NCI-H1092 treated with DMSO at 0.1 percent for 48 hours (cell line): ENCODE measurements at regions not wholly inside any gene's neighbourhood (a gene's known extent, or its start where the extent isn't known, plus 50 kb on each side); places are given as distances from the start of the nearest gene placed in this dataset.
"Not testable (repeated sequence)": the region's sequence is repeated elsewhere in the genome, so short reads cannot be mapped to it uniquely, and the experiment has no call there.

Source experiments
- DNase-seq: peaks from one replicate; lab custom pipeline; 2025; lab: John Stamatoyannopoulos, UW

DNA sequence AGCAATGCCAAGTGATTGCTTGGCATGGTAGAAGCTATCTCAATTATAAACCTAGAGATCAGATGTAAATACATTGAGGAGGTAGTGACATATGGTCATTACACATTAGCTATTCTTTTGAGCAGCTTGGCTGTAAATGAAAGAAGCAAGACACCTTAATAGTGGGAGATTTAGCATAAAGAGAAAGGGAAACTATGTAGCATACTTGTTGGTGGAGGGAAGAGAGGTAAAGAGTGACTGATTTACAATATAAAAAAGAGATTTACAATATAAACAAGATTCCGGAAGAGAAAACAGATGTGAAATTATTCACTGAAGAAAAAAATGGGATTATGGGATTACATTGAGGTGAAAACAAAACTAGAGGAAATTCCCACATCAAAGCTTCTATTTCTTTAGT, 2009.6 kb downstream of the OLFM4 start:
- no peak for DNase-seq

DNA sequence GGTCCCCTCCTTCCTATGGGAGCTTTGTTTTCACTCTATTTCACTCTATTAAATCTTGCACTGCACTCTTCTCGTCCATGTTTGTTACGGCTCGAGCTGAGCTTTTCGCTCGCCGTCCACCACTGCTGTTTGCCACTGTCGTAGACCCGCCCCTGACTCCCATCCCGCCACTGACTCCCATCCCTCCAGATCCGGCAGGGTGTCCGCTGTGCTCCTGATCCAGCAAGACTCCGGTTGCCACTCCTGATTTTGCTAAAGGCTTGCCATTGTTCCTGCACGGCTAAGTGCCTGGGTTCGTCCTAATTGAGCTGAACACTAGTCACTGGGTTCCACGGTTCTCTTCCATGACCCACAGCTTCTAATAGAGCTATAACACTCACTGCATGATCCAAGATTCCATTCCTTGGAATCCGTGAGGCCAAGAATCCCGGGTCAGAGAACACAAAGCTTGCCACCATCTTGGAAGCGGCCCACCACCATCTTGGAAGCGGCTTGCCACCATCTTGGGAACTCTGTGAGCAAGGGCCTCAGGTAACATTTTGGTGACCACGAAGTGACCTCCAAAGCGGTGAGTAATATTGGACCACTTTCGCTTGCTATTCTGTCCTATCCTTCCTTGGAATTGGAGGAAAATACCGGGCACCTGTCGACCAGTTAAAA, 2025.4 kb downstream of the OLFM4 start:
- not testable (repeated sequence) for DNase-seq

DNA sequence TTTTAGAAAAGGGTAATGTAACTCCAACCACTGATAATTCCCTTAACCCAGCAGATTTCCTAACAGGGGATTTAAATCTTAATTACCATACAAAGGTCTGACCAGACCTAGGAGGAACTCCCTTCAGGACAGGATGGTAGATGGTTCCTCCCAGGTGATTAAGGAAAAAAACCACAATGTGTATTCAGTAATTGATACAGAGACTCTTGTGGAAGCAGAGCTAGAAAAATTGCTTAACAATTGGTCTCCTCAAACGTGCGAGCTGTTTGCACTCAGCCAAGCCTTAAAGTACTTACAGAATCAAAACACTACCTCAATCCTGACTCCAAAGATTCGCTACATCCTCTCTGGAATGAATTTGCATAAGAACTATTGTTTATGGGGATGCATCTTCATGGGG, 2027.1 kb downstream of the OLFM4 start:
- not testable (repeated sequence) for DNase-seq

DNA sequence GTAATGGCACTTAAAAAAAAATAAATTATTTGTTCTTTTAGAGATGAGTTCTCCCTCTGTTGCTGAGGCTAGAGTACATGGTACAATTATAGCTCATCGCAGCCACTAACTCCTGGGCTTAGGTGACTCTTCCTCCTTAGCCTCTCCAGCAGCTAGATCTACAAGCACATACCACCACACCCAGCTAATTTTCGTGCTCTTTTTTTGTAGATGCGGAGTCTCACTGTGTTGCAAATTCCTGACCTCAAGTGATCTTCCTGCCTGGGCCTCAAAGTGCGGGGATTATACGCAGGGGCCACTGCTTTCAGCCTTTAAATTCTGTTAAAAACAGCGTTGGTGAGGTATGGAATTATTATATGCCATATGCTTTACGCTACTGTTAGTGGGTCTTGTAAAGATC, 2034.0 kb downstream of the OLFM4 start:
- no peak for DNase-seq

GRCh38 chr13:55067946-55068345, 2039.3 kb downstream of the OLFM4 start:
- no peak for DNase-seq

GRCh38 chr13:55069746-55070145, 2041.1 kb downstream of the OLFM4 start:
- no peak for DNase-seq

DNA sequence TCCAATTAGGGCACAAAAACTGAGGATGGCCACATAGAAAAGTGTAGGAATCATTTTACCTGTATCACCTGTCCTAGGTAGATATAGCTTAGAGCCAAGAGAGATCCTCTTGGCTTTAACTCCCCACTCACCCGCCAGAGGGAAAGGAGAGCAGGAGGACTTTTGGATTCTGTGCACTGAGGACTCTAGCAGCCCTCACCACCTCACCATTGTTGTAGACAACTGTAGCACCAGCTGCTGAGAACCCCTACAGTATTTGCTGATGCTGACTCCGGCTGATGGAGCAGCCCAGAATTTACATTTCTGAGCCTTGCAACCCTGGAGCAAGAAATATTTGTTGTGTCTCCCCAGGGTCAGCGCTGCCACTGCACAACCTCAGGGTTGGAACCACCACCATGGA, 2044.4 kb downstream of the OLFM4 start:
- no peak for DNase-seq

DNA sequence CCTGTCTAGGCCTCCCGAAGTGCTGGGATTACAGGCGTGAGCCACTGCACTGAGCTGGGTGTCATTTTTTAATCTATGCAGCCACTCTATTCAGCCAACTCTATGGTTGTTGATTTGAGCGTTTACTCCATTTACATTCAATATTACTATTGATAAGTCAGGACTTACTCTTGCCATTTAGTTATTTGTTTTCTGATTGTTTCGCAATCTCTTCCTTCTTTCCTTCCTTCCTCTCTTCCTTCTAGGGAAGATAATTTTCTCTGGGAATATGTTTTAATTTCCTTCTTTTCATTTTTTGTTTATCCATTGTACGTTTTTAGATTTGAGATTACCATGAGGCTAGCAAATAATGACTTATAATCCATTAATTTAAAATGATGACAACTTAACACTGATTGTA, 2056.0 kb downstream of the OLFM4 start:
- no peak for DNase-seq

GRCh38 chr13:55087085-55087484, 2053.6 kb upstream of the PRR20A start:
- no peak for DNase-seq

DNA sequence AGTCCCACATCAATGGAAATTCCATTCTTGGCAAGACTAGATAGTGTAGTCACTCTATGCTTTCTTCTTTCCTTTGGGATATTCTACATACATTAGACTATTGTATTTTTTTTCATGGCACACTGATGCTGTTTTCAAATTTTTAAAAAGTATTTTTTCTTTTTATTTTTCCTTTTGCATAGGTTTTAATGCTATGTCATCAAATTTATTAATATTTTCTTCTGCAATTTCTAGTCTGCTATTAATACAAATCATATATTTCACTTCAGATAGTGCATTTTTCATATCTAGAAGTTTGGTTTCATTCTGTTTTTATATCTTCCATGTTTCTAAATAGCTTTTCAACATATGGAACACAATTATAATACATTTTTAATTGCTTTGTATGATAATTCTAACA, 2050.1 kb upstream of the PRR20A start:
- DNase-seq: no peak

GRCh38 chr13:55091172-55091571, 2049.5 kb upstream of the PRR20A start:
- no peak for DNase-seq

DNA sequence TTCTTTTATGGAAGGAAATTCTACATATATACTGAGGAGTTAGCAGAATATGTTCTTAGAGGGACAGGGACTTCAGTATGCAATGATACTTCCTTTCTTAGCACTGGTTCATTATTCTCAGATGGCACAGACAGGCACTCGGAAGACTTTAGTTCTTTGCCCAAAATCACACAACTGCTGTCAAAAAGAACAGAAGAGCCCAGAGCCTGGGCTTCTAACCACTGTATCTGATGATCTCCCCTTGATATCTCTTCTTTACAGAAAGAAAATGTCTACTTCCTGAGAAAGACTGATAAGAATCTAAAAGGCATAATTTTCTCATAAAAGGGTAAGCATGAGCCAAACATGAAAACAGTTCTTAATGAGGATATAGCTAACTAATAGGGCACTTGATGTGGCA, 2034.2 kb upstream of the PRR20A start:
- no peak for DNase-seq

DNA sequence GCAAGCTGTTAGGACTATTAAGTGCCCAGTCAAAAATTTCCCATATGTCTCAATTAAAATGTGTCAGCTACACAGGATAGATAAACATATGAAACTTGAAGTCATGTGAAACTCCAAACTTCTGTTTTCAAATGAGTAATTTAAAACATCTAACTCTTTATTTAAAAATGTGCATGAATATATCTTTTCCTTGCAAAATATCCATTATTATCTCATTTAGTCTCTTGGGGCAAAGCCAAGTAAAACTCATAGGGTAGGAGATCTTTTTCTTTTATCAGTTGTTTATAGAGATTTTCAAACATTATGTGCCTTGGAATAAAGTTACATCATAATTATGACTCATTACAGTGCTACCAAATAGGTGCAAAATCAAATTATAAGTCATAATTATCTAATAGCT, 2020.1 kb upstream of the PRR20A start:
- no peak for DNase-seq

- DNase-seq: no peak
Measured at GRCh38 chr13:55155046-55155445, 1985.7 kb upstream of the PRR20A start.

DNA sequence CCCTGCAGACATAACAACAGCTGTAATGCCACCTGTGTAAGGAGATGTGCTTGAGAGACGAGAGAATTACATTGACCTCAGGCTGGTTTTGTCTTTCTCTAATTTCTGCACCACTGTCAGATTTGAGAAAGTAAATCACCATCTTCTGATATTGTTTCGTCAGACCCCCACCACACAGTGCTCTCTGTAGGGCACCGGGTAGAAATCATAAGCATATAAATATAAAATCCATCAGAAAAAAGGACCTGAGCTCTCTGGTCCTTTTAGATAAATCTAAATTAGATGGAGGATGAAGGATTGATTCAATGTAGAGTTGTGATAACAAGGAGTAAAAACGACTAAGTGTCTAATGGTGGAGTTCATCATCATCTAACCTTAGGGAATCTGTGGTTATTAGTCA, 1981.0 kb upstream of the PRR20A start:
- DNase-seq: no peak

DNA sequence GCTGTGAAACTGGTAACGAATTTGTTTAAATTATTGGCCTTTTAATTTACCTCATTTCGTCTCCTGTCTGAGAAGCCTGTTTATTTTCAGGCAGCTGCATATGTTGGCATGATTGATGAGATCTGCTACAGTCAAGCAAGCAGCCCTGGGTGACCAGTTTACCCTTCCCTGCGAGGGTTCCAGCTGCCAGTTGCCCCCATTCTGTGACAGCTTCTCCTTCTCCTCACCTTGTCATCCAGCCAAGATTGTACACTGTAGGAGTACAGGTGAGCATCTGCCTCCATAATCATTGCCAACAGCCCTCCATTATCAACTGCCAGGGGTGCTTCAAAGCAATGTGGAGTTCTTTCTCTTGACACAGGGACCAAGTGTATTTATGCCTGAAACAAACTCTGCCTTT, 1979.9 kb upstream of the PRR20A start:
- peak; percentile 92 for DNase-seq

GRCh38 chr13:55178582-55178981, 1962.1 kb upstream of the PRR20A start:
- DNase-seq: not testable (repeated sequence)

DNA sequence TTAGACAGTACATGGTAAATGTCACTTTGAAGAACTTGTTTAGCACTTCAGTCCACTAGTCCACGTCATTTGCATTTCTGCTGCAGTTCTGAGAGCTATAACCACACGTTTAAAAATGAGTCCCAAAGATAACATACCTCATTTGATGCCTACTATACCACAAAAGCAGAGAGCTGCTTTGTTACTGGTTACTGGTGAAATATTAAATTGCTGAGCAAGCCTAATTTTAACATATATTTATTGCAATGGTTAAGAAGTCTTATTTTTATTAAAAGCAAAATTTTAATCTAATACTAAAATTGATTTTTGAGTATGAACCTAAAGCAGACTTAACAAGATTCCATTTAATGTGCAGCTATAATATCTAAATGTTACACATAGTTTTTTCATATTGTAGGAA, 1949.7 kb upstream of the PRR20A start:
- no peak for DNase-seq

GRCh38 chr13:55199134-55199533, 1941.6 kb upstream of the PRR20A start:
- DNase-seq: no peak

DNA sequence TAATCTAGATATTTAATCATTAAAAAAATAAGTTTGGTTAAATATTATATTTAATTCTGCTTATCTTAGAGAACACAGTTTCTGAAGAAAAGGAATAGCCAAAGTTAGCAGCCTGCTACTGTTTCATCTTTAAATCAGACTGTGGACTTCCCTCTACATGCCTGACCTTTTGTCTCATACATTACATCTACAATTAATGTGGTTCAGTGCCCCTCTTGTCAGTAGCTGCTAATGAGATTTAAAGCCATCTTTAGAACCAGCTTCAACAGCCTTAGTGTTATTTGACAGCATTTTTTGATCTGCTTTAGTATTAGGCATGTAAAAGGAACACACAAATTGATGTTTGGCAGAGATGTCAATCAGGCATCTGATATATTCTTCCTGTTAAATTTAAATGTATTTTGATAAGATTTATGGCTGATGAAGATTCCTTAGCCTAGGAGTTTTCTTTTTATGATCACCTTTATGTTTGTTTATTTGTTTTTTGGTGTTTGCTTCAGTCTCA, 1925.8 kb upstream of the PRR20A start:
- no peak for DNase-seq

DNA sequence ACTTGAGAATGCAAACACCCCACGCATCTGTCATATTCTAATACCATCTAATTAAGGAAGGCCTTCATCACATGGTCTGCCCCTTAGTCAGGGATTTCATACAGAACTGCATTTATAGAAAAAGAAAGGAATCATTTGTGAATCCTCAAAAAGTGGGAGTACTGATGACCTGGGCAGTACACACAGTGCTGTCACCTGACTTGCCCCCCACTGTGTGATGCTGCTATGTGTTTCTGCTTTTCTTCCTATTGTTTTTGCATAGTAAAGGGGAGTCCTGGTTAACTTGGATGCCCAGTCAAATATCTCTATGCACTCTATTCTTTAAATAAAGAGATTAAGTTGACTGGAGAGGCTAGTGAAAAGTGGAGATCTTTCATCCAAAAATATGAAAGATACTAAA, 1921.2 kb upstream of the PRR20A start:
- no peak for DNase-seq

DNA sequence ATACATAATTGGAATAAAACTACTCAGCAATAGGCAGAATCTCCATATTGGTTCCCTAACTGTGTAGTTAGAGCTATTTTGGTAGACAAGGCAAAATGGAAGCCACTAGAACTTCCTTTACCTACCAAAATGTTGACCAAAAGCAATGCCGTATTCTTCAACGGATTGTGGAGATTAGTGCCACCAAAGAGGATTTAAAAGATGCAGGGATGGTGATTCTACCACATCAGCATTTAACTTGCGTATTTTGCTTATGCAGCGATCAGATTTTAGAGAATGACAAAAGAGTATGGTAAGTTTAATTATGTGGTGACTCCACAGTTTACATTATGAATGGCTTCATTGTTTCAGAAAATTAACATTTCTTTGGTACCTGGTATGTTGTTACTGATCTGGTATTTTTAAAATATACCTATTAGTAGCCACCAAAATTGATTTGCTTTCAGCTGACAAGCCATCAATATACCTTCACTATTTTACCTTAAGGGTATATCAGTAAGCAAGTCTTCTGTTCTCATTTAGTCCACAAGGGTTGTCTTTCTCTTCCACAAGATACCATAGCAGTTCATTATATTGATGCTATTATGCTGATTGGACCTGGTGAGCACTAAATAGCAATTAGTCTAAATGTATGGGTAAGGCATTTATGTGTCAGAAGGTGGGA, 1910.7 kb upstream of the PRR20A start:
- no peak for DNase-seq

GRCh38 chr13:55230570-55230908, 1910.2 kb upstream of the PRR20A start:
- DNase-seq: no peak

DNA sequence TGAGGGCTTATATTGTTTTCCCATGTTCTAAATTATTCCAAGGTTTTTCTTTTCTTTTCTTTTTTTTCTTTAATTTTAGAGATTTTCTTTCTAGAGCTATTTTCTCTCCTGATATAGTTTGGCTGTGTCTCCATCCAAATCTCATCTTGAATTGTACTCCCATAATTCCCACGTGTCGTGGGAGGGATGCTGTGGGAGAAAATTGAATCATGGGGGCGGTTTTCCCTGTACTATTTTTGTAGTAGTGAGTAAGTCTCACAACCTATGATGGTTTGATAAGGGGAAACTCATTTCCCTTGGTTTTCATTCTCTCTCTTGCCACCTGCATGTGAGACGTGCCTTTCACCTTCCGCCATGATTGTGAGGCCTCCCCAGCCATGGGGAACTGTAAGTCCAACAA, 1906.4 kb upstream of the PRR20A start:
- no peak for DNase-seq
